ELF-1 (cell line): ENCODE measurements at regions not wholly inside any gene's neighbourhood (a gene's known extent, or its start where the extent isn't known, plus 50 kb on each side); places are given as distances from the start of the nearest gene placed in this dataset.
"Not testable (repeated sequence)": the region's sequence is repeated elsewhere in the genome, so short reads cannot be mapped to it uniquely, and the experiment has no call there.

Source experiments
- DNase-seq: peaks from one replicate; pipeline ENCODE4 v3.0.0-alpha.2; 2016; ENCODE audit warnings: low read depth, low spot score

GRCh38 chr12:37441371-37441770 lies 875.2 kb upstream of the ALG10B start:
- not testable (repeated sequence) for DNase-seq

- not testable (repeated sequence) for DNase-seq
These were observed 860.9 kb upstream of the ALG10B start for GRCh38 chr12:37455646-37456045.

- DNase-seq: not testable (repeated sequence)
These were observed 818.6 kb upstream of the ALG10B start for GRCh38 chr12:37497939-37498338.

- not testable (repeated sequence) for DNase-seq
These were observed 806.3 kb upstream of the ALG10B start for GRCh38 chr12:37510256-37510655.

GRCh38 chr12:37540581-37540980 lies 776.0 kb upstream of the ALG10B start:
- DNase-seq: not testable (repeated sequence)

GRCh38 chr12:37541356-37541755 lies 775.2 kb upstream of the ALG10B start:
- DNase-seq: no peak

GRCh38 chr12:37543131-37543965 lies 773.2 kb upstream of the ALG10B start:
- DNase-seq: peak; percentile 91

GRCh38 chr12:37543966-37544668 lies 772.5 kb upstream of the ALG10B start:
- no peak for DNase-seq

- not testable (repeated sequence) for DNase-seq
These were observed 771.8 kb upstream of the ALG10B start for GRCh38 chr12:37544669-37545330.

GRCh38 chr12:37545759-37546158 lies 770.8 kb upstream of the ALG10B start:
- no peak for DNase-seq

GRCh38 chr12:37546206-37546605 lies 770.4 kb upstream of the ALG10B start:
- no peak for DNase-seq

- no peak for DNase-seq
These were observed 769.6 kb upstream of the ALG10B start for GRCh38 chr12:37546901-37547475.

GRCh38 chr12:37547611-37548010 lies 769.0 kb upstream of the ALG10B start:
- no peak for DNase-seq

GRCh38 chr12:37548266-37548805 lies 768.2 kb upstream of the ALG10B start:
- DNase-seq: no peak

- DNase-seq: not testable (repeated sequence)
These were observed 759.6 kb upstream of the ALG10B start for GRCh38 chr12:37556957-37557356.

GRCh38 chr12:37565112-37565511 lies 751.5 kb upstream of the ALG10B start:
- no peak for DNase-seq

- DNase-seq: not testable (repeated sequence)
These were observed 746.0 kb upstream of the ALG10B start for GRCh38 chr12:37570547-37570946.
